Activated T-cell treated with anti-CD3 and anti-CD28 coated beads, Interleukin-2, amount 50 U/mL, for 24 hours (primary cell): ENCODE measurements at regions not wholly inside any gene's neighbourhood (a gene's known extent, or its start where the extent isn't known, plus 50 kb on each side); places are given as distances from the start of the nearest gene placed in this dataset.
"Not testable (repeated sequence)": the region's sequence is repeated elsewhere in the genome, so short reads cannot be mapped to it uniquely, and the experiment has no call there.

Source experiments
- DNase-seq: peaks from one replicate; pipeline ENCODE4 v3.0.0-alpha.2; 2020
- H3K27ac Mint-ChIP-seq: 2 replicates; pipeline ENCODE4 v1.8.0; 2020; ENCODE audit warnings: mild to moderate bottlenecking, mixed read lengths
- H3K27me3 Mint-ChIP-seq: 2 replicates; pipeline ENCODE4 v1.8.0; 2020; ENCODE audit warnings: mixed read lengths
- H3K36me3 Mint-ChIP-seq: 2 replicates; pipeline ENCODE4 v1.8.0; 2020; ENCODE audit warnings: low read depth, mixed read lengths
- H3K4me1 Mint-ChIP-seq: 2 replicates; pipeline ENCODE4 v1.8.0; 2020; ENCODE audit warnings: low read depth, mixed read lengths
- H3K4me3 Mint-ChIP-seq: 2 replicates; pipeline ENCODE4 v1.8.0; 2020; ENCODE audit warnings: mild to moderate bottlenecking, moderate library complexity, mixed read lengths
- H3K9me3 Mint-ChIP-seq: 2 replicates; pipeline ENCODE4 v1.8.0; 2020; ENCODE audit warnings: mixed read lengths

DNA sequence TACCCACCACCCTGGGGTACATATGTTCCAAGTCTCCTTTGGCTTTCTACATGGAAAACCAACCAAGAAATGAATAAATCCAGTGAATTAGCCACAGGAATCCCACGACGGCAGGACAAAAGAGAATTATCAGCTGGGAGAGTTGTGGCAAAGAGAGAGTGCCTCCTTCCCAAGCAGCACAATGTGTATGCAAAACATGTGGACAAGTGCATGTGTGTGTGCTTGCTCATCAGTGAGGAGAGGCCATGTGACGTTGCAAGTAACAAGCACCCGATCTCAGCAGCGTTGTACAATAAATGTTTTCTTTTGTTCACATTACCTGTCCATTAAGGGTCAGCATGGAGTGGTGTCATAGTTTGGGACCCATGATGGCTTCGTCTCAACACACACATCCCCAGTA lies 50.0 kb upstream of the EMX2 start:
- Mint-ChIP-seq H3K4me3 (no peak overlapping the region), H3K27me3 (peaks cover 31% of the 10 kb centered on the region), H3K9me3 (no peaks in the 10 kb centered on the region), H3K4me1 (peaks cover 2% of the 10 kb centered on the region), H3K36me3 (no peaks in the 10 kb centered on the region), H3K27ac (no peak overlapping the region)
- no peak for DNase-seq

DNA sequence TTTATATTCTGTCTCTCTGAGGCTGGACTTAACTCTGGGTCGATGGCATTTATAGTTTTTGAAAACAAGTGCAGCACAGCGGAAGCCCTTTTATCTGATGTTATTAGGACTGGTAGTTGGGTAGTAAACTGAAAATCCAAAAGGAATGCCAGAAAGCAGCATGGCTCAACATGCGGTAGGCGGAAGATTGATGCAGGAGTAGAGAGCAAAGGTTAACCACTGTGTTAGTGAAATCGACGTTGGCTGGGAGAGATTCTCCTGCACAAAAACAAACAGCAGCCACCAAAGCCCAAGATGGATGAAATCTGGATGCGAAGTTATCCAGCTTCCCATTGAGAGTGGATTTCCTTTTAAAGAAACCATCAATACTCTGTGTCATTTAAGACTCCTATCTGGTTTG lies 54.5 kb upstream of the EMX2 start:
- DNase-seq = no peak
- no peaks in the 10 kb centered on the region for H3K36me3 Mint-ChIP-seq
- peaks cover 8% of the 10 kb centered on the region for H3K27me3 Mint-ChIP-seq
- no peaks in the 10 kb centered on the region for H3K9me3 Mint-ChIP-seq
- no peak overlapping the region for H3K27ac Mint-ChIP-seq
- H3K4me3 Mint-ChIP-seq = no peak overlapping the region
- no peaks in the 10 kb centered on the region for H3K4me1 Mint-ChIP-seq

DNA sequence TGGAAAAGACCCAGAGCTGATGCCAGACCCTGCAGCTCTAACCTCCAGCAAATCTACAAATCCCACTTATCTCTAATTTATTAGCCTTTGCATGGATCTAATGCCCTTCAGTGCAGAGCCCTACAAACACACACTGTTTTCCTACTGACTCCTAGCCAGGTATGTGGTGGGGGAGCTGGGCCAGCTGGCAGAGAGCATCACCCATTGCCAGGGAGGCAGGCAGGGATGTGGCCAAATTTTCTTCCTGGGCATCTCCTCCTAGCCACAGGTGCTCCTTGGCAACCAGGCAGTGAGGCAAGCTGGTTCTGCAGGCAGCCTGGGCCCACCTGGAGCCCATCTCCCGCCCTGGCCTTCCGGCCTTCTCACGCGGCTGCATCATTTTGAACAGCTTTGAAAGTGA lies 55.9 kb upstream of the EMX2 start:
- no peak overlapping the region for H3K27ac Mint-ChIP-seq
- H3K27me3 Mint-ChIP-seq = peaks cover 4% of the 10 kb centered on the region
- H3K9me3 Mint-ChIP-seq = no peaks in the 10 kb centered on the region
- DNase-seq = no peak
- H3K4me1 Mint-ChIP-seq = no peaks in the 10 kb centered on the region
- H3K4me3 Mint-ChIP-seq = no peak overlapping the region
- H3K36me3 Mint-ChIP-seq = no peaks in the 10 kb centered on the region

DNA sequence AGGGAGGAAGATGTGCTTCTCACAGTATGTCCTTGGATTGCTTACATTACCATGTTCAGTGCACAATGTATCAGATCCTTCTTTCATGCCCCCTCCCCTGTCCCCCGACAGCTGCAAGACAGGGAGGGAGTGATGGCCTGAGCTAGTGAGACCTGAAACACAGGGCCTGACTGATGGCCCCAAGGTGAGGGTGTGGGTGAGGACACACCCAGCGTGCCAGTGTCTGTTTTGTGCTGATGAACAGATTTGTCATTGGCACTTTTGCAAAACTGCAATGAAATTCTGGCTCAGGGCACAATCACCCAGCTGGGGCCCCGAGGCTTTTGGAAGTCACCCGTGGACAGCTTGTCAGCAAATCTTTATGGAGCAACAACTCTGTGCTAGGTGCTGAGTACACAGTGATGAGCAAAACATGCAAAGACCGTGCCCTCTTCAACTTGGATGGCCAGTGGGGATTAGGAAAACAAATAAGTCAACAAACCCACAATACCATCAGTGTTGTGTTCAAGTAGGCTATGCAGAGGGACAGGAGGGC lies 59.4 kb upstream of the EMX2 start:
- Mint-ChIP-seq H3K36me3 (no peaks in the 10 kb centered on the region), H3K4me3 (no peak overlapping the region), H3K27ac (no peak overlapping the region), H3K27me3 (peaks cover 14% of the 10 kb centered on the region), H3K4me1 (no peaks in the 10 kb centered on the region), H3K9me3 (no peaks in the 10 kb centered on the region)
- DNase-seq = no peak

DNA sequence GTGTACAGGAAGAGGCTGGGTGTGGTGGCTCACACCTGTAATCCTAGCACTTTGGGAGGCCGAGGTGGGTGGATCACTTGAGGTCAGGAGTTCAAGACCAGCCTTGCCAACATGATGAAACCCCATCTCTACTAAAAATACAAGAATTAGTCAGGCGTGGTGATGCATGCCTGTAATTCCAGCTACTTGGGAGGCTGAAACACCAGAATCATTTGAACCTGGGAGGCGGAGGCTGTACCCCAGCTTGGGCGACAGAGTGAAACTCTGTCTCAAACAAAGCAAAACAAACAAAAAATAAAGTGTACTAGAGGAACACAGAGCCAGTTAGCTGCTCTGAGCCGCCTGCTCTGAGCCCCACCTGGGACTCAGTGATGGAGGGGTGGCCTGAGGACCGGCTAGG lies 61.5 kb upstream of the EMX2 start:
- DNase-seq, H3K36me3 Mint-ChIP-seq, H3K9me3 Mint-ChIP-seq, H3K4me3 Mint-ChIP-seq, H3K4me1 Mint-ChIP-seq, H3K27ac Mint-ChIP-seq: not testable (repeated sequence)
- H3K27me3 Mint-ChIP-seq = peaks cover 31% of the 10 kb centered on the region

DNA sequence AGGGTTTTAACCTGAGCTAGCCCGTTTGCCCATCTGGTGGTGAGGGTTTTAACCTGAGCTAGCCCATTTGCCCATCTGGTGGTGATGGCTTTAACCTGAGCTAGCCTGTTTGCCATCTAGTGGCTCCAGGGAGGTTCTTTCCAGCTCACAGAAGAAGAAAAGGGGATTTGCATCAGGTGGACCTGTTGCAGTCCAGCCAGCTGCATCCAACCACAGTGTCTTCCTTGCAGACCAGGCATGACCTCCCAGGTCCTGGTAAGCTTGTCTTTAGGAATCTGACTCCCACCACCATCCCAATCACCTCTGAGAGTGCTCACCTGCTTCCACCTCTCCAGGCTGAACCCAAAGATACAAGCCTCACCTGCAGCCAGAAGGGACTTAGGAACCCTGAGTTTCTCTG lies 62.4 kb upstream of the EMX2 start:
- Mint-ChIP-seq H3K27ac (no peak overlapping the region), H3K27me3 (peaks cover 35% of the 10 kb centered on the region), H3K4me1 (no peaks in the 10 kb centered on the region), H3K9me3 (no peaks in the 10 kb centered on the region), H3K4me3 (no peak overlapping the region), H3K36me3 (no peaks in the 10 kb centered on the region)
- DNase-seq = no peak

DNA sequence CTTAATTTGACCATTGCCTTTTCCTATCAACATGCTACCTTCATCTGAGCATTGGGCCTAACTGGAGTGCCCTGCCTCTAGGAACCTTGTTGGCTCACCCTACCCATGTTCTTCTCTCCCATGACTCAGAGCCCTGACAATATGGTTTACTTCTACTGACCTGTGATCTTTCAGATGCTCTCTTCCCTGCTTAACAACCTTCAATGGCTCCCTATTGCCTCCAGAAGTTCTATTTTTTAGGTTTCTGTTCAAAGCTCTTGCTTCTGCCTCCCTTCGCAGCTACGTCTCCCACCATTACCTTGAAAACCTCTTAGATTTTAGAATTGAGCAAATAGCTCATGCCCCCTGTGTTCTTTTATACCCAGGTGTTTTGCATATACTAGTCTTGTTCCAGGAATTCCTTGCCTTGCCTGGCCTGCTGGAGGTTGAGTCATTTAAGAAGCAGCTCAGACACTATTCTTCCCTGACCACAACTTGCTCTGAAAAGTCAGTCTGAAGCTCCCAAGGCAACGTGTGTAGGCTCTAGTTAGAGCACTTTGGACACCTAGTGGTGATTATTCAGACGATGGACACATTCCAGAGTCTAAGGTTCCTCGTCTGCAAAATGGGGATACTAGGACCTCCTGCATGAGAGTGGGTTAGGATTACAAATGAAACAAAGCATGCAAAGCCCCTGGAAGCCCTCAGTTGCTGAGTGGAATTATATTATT lies 64.4 kb upstream of the EMX2 start:
- Mint-ChIP-seq H3K4me3 (no peak overlapping the region), H3K9me3 (no peaks in the 10 kb centered on the region), H3K27ac (no peak overlapping the region), H3K36me3 (no peaks in the 10 kb centered on the region), H3K4me1 (no peaks in the 10 kb centered on the region), H3K27me3 (peaks cover 41% of the 10 kb centered on the region)
- DNase-seq = no peak

DNA sequence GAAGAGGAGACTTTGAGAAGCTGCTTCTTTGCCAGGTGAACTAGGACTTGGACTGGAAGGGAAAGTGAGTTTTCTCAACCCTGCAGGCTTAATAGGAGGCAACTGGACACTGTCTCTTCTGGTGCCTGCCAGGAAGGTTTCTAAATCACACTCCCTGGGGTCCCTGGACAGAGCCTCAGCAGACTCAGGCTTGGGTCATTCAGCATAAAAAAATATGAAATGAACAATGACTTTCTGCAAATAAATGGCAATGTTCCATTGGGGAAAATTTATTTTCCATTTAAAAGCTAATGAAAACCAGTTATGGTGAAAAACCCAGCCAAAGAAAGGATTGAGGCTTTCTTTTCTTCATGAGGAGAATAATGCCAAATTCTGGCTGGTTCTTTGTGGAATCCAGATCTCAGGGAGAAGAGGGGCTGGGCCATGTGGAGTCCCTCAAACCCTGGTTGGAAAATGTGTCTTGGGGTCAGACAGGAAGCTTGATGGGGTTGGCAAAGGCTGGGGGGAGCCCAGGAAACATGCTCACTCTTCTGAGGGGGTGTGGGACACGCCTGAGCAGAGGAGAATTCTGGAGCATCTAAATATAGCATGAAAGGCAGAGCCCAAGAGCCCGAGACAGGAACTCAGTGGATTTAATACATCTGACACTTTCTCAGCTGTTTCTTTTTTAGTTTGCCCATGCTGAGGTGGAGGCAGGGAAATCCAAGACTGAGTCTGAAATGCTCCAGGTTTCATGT lies 65.2 kb upstream of the EMX2 start:
- Mint-ChIP-seq H3K27ac (no peak overlapping the region), H3K4me3 (no peak overlapping the region), H3K27me3 (peaks cover 47% of the 10 kb centered on the region), H3K36me3 (no peaks in the 10 kb centered on the region), H3K9me3 (no peaks in the 10 kb centered on the region), H3K4me1 (no peaks in the 10 kb centered on the region)
- no peak for DNase-seq

DNA sequence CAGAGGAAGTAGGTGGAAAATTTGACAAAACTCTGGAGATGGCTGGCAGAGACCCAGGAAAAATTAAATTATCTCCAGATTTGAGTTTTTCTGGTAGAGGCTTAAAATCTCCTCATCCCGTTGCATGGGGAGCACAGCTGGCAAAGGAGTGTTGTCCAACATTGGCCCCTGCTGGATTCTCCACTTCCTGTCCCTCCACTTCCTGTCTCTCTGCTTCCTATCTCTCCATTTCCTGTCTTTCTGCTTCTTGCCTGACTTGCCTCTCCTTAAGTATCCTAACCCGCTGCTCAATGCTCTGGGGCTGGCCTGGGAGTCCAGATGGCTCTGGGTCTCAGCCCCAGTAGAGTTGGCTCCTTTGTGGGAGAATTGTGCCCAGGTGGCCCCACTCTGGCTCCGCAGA lies 65.8 kb upstream of the EMX2 start:
- DNase-seq = no peak
- H3K27ac Mint-ChIP-seq = no peak overlapping the region
- no peaks in the 10 kb centered on the region for H3K36me3 Mint-ChIP-seq
- H3K27me3 Mint-ChIP-seq = peaks cover 54% of the 10 kb centered on the region
- no peaks in the 10 kb centered on the region for H3K9me3 Mint-ChIP-seq
- no peak overlapping the region for H3K4me3 Mint-ChIP-seq
- no peaks in the 10 kb centered on the region for H3K4me1 Mint-ChIP-seq

DNA sequence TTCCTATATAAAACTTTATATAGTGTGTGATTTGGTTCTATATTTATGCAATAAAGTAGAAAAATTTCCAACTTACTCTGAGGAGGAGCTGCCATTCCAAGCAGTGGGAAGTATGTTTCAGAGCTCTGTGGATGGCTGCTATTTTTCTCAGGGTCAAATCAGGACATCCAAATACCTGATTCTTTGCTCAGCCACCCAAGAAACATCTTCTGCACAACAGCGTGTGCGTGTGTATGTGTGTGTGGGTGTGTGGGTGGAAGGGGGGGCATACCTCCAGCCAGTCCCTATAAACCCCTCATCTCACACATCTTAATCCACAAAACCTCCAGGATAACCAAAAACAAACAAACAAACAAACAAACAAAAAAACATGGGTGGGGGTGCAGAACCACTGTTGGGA lies 66.3 kb upstream of the EMX2 start:
- H3K4me1 Mint-ChIP-seq = no peaks in the 10 kb centered on the region
- H3K4me3 Mint-ChIP-seq = no peak overlapping the region
- H3K27me3 Mint-ChIP-seq = peaks cover 51% of the 10 kb centered on the region
- no peaks in the 10 kb centered on the region for H3K9me3 Mint-ChIP-seq
- no peaks in the 10 kb centered on the region for H3K36me3 Mint-ChIP-seq
- no peak overlapping the region for H3K27ac Mint-ChIP-seq
- DNase-seq = no peak

DNA sequence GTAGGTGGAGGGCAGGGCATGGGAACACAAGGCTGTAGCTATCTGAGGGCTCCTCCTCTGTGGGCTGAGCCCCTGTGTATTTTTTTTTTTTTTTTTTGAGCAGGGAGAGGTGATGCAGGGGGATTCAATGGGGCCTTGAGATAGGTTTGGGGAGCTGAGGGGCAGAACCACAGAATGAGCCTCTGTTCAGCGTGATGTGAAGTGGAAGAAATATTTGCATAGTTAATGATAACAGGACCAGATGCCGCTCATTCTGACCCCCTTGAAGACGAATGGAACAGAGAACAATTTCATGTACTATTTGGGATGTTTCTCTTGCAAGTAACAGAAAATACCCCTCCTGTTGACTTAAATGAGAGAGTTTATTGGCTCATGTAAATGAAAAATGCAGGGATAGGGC lies 69.7 kb upstream of the EMX2 start:
- Mint-ChIP-seq H3K36me3 (no peaks in the 10 kb centered on the region), H3K27me3 (peaks cover 40% of the 10 kb centered on the region), H3K4me3 (no peak overlapping the region), H3K27ac (no peak overlapping the region), H3K9me3 (no peaks in the 10 kb centered on the region), H3K4me1 (no peaks in the 10 kb centered on the region)
- no peak for DNase-seq

DNA sequence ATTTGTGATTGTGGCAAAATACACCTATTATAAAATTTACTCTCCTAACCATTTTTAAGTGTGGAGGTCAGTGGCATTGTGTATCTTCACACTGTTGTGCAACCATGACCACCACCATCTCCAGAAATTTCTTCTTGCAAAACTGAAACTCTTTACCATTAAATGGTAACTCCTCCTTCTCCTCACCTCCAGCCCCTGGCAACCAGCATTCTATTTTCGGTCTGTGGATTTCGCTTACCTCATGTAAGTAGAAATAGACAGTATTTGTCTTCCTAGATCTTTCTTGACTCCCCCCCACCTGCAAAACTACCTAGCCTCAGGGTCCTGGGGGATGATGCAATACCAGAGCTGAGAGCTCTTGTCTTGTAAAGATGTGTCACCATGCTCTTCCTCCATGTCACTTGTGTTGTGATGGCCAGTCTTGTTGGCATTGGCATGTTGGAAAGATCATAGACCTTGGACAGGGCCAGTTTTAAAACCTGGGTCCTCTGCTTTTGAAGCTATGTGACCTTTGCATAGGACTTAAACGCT lies 71.1 kb upstream of the EMX2 start:
- H3K27me3 Mint-ChIP-seq = peaks cover 27% of the 10 kb centered on the region
- H3K4me3 Mint-ChIP-seq = no peak overlapping the region
- H3K9me3 Mint-ChIP-seq = no peaks in the 10 kb centered on the region
- DNase-seq = no peak
- no peaks in the 10 kb centered on the region for H3K36me3 Mint-ChIP-seq
- no peaks in the 10 kb centered on the region for H3K4me1 Mint-ChIP-seq
- no peak overlapping the region for H3K27ac Mint-ChIP-seq

DNA sequence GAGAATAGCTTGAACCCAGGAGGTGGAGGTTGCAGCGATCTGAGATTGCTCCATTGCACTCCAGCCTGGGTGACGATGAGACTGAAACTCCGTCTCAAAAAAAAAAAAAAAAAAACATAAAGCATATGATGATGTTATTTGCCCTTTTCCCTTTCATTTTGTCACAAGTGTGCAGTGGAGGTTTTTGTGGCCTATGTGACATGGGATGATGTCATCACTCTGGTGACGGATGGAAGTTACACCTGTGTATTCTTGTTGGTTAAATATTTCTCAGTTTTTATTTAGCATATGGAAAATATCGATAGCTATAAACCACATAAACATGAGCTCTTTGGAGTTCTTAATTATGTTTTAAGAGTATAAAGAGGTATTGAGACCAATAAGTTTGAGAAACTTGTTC lies 71.8 kb upstream of the EMX2 start:
- H3K36me3 Mint-ChIP-seq = no peaks in the 10 kb centered on the region
- H3K4me1 Mint-ChIP-seq = no peaks in the 10 kb centered on the region
- DNase-seq = no peak
- H3K9me3 Mint-ChIP-seq = no peaks in the 10 kb centered on the region
- no peak overlapping the region for H3K27ac Mint-ChIP-seq
- no peak overlapping the region for H3K4me3 Mint-ChIP-seq
- H3K27me3 Mint-ChIP-seq = peaks cover 22% of the 10 kb centered on the region

DNA sequence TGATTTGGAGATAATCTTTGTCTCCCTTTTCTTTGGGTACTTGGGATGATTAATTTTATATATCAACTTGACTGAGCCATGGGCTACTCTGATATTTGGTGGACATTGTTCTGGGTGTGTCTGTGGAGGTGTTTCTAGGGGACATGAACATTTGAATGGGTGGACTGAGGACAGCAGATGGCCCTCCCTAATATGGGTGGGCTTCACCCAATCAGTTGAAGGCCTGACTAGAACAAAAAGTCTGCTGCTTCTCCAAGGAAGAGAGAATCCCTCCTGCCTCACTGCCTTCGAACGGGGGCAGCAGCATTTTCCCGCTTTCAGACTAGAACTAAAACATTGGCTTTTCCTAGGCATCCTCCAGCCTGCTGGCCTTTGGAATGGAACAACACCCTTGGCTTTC lies 73.9 kb upstream of the EMX2 start:
- Mint-ChIP-seq H3K9me3 (no peaks in the 10 kb centered on the region), H3K27me3 (peaks cover 20% of the 10 kb centered on the region), H3K27ac (no peak overlapping the region), H3K4me1 (no peaks in the 10 kb centered on the region), H3K36me3 (no peaks in the 10 kb centered on the region), H3K4me3 (no peak overlapping the region)
- no peak for DNase-seq

DNA sequence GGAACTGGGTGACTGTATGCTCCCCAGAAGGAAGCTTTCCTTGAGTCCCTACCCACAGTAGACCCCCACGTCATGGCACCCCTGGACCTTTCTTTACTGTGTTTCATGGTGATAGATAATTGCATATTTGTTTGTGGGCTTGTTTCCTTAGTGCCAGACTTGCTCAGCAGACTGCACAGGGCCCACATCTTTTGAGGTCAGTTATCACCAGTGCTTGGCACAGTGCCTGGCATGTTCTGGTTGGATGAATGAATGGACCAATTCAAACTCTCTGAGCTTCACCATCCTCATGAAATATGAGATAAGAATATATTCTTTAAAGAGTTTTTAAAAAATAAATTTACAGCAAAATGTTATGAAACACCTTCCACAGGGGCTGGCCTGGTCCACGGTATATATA lies 78.4 kb upstream of the EMX2 start:
- Mint-ChIP-seq H3K4me3 (no peak overlapping the region), H3K4me1 (no peaks in the 10 kb centered on the region), H3K36me3 (no peaks in the 10 kb centered on the region), H3K27me3 (peaks cover 2% of the 10 kb centered on the region), H3K9me3 (no peaks in the 10 kb centered on the region), H3K27ac (no peak overlapping the region)
- DNase-seq = no peak
